ENCODE measurements at regions not wholly inside any gene's neighbourhood (a gene's known extent, or its start where the extent isn't known, plus 50 kb on each side); places are given as distances from the start of the nearest gene placed in this dataset.
"Not testable (repeated sequence)": the region's sequence is repeated elsewhere in the genome, so short reads cannot be mapped to it uniquely, and the experiment has no call there.

- DNase-seq, result no peak
These were observed 614.2 kb upstream of the CLINT1 start for GRCh38 chr5:158473016-158473635.

- no peak for DNase-seq
These were observed 612.6 kb upstream of the CLINT1 start for GRCh38 chr5:158471535-158471924.

DNA sequence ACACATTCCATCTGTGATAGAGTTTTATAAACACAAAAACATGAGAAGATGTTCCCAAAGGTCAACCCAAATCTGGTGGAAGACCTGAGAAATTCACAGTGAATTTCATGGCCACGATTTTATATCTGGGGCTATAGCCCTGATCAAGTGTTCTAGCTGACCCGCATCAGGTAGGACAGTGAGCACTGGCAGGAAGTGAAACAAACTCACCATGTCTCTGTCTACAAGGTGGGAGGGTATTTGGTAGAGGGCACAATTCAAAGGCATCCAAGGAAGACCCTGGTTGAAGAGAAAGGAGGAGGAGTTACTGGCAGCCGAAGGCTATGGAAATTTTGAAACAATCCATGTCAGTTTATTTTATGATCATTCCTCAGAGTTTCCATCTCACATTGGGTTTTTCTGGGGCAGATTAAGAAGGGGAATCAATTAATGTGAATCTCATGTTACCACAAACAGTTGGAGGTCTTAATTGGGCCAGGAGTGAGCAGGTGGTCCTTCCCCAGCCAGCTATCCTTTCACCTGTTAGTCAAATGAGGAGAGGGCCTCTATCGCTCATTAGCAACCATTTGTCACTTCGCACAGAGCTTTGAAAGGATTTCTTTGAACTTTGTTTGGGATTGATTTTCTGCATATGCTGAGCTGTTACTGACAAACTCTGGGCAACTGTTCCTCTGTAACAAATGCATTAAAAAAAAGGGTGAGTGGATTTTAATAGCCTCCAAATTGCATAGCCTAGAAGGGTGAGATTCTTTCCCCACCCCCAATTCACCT lies 612.0 kb upstream of the CLINT1 start:
- DNase-seq, result no peak

GRCh38 chr5:158468444-158468843 lies 609.5 kb upstream of the CLINT1 start:
- no peak for DNase-seq

- no peak for DNase-seq
These were observed 607.2 kb upstream of the CLINT1 start for GRCh38 chr5:158466191-158466590.

DNA sequence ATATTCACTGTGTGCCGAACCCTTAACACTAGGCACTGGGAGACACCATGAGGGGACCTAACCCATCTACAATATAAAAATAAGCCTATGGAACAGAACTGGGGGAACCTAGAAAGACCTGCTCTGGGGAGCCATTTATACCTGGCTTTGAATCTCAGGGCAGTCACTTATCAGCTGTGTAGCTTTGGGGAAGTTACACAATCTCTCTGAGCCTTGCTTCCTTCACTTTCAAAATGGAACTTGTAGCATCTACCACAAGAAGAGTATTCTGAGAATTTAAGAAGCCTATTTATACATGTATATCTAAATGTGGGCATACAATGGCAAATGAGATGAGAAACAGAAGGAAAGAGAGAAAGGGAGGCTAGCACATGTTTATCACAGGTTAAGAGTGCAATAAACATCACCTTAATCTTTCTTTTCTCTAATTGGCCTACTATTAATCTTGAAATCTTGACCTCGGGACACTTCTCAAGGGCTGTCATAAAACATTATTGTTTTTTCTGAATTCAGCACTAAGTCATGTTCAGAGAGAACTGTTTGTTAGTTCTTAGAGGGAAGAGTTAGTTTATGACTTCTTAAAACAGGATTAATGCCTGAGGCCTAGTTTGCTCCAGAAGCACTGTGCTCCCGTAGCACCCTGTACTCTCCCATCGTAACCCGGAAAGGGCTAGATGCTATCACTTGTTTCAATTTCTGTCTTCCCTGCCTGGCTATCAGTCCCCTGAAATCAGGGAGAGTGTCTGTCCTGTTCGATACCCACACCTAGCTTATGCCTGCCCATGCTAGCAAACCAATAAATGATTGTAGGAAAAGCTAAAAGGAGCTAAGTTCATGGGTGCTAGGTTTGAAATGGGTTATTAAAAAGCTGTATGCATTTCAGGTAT lies 606.4 kb upstream of the CLINT1 start:
- no peak for DNase-seq

DNA sequence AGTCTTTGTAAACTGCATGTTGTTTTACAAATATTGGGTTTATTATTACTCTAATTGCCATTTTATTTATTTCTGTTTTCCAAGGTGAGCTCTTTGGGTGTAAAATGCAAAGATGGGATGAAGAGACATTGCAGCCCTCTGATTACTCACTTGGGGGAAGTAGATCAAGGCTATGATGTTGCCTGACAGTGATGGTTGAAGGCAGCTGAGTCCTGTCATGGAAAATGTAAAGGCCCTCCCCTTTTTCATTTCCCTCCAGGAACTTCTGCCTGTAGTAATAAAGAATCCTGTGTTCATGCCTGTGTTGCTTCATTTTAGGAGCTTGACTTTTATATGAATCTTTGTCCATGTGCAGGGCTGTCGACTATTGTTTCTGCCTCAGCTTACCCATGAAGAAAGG lies 605.4 kb upstream of the CLINT1 start:
- no peak for DNase-seq

GRCh38 chr5:158463938-158464337 lies 605.0 kb upstream of the CLINT1 start:
- no peak for DNase-seq

- DNase-seq, result no peak
These were observed 604.2 kb upstream of the CLINT1 start for GRCh38 chr5:158463188-158463587.

GRCh38 chr5:158462349-158463114 lies 603.6 kb upstream of the CLINT1 start:
- no peak for DNase-seq

DNA sequence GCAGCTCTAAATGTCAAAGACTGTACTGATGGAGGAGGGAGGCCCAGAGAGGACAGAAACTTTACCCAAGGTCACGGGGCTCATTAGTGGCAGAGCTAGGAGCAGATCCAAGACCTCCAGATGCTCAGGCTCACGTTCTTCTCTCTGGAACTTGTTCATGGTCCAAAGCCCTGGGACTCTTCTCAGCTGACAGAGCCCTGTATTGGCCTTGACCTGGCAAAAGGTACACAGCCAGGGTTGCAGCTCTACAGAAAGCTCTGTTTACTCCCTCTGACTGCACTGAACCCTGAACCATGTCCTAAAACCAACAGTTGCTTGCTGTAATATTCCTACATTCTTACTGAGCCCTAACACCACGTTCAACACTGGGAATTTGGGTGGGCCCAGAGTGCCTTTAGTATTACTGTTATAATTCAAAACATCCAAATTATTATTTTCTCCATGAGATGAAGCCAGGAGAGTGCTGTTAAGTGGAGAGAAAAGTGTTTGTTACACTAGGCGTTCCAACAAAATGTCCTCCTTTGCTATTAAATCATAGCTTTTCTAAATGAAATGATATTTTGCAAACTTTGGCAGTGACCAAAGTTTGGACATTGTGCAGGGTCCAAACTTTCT lies 602.4 kb upstream of the CLINT1 start:
- DNase-seq, result no peak

DNA sequence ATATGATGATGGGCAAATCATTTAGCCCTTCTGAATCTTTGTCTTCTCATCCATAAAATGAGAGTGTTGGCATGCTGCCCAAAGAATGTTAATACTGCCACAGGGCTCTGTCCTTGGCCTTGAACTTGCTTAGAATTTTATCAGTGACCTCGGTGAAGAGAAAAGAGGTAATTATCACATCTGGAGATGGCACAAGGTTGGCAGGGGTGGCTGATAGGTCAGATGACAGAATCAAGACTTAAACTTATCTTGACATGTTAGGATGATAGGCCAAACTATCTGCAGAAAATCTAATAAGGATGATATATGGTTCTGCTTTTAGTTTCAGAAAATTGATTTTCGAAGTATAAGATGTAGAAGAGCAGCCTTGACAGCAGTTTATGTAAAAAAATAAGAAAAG lies 599.1 kb upstream of the CLINT1 start:
- no peak for DNase-seq

GRCh38 chr5:158456756-158457155 lies 597.8 kb upstream of the CLINT1 start:
- DNase-seq, result no peak

- no peak for DNase-seq
These were observed 597.3 kb upstream of the CLINT1 start for GRCh38 chr5:158456241-158456640.

DNA sequence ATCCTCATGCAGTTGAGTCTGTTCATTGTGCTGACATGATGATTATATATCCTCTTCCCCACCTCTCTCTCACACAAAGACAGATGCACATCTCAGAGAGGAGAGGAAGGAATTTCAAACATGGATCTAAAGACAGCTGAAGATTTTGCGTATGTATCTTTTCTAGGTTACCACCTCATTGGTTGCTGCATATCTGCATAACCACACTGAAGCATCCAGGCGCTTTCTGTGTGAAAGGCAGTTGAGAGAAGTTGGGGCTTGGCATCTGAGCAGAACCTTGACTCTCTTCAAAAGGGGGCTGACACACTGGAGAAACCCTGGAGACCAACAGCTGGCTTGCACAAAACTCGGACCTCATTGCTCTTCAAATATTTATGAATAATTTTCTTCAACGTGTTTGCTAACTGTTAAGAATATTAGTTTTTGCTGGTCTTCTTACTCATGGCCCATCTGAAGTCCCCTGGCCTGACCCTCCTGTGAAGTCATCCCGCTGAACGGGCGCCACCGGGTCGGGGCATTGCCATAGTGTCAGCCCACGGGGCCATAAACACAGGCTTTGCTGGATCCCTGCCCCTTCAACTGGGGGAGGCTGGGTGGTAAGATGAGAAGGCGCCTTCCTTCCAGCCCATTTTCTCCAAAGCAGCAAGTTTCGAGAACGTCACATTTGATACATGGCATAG lies 593.2 kb upstream of the CLINT1 start:
- DNase-seq, result no peak

GRCh38 chr5:158451203-158451992 lies 592.5 kb upstream of the CLINT1 start:
- no peak for DNase-seq

GRCh38 chr5:158450751-158451171 lies 591.8 kb upstream of the CLINT1 start:
- DNase-seq, result no peak

- not testable (repeated sequence) for DNase-seq
These were observed 587.8 kb upstream of the CLINT1 start for GRCh38 chr5:158446761-158447160.

DNA sequence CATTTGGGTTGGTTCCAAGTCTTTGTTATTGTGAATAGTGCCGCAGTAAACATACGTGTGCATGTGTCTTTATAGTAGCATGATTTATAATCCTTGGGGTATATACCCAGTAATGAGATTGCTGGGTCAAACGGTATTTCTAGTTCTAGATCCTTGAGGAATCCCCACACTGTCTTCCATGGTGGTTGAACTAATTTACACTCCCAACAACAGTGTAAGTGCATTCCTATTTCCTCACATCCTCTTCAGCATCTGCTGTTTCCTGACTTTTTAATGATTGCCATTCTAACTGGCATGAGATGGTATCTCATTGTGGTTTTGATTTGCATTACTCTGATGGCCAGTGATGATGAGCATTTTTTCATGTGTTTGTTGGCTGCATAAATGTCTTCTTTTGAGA lies 580.3 kb upstream of the CLINT1 start:
- not testable (repeated sequence) for DNase-seq

GRCh38 chr5:158436271-158437065 lies 577.5 kb upstream of the CLINT1 start:
- no peak for DNase-seq

Measured in stimulated activated CD4-positive, alpha-beta T cell treated with anti-CD3 and anti-CD28 coated beads, Interleukin-4, amount 100 ng/mL, for 24 hours (primary cell).